GM23248 (cell line): ENCODE measurements at regions not wholly inside any gene's neighbourhood (a gene's known extent, or its start where the extent isn't known, plus 50 kb on each side); places are given as distances from the start of the nearest gene placed in this dataset.

ENCODE experiments used
- EZH2 ChIP-seq: fragments of 200-600 bp; sonication (generic); IDR thresholded peaks from 2 replicates; pipeline ENCODE4 v1.6.1; 2018; ENCODE audit warnings: antibody characterized with exemption, mild to moderate bottlenecking; ENCODE audit not compliant: insufficient read depth, poor library complexity, severe bottlenecking
- EZH2phosphoT487 ChIP-seq: fragments of 200-600 bp; sonication (generic); IDR thresholded peaks from 2 replicates; pipeline ENCODE4 v1.6.1; 2018; ENCODE audit warnings: antibody characterized with exemption, moderate library complexity, mild to moderate bottlenecking, low read depth; ENCODE audit not compliant: insufficient read depth

DNA sequence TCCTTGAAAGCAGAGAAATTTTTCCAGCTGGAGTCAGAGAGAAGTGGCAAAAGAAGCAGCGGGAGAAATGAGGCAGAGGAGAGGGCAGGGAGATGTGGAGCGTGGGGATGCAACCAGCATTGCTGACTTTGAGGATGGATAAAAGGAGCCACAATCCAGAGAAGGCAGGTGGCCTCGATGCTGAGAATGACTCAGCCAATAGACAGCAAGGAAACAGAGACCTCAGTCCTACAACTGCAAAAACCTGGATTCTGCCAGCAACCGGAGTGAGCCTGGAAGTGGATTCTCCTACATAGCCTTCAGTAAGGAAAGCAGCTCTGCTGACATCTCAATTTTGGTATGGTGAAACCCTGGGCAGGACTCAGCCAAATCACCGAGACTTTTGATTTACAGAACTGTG is 128.9 kb upstream of the ATP1B1 start:
- no peak for TF ChIP-seq EZH2
- no peak for TF ChIP-seq EZH2phosphoT487
